ENCODE measurements at regions not wholly inside any gene's neighbourhood (a gene's known extent, or its start where the extent isn't known, plus 50 kb on each side); places are given as distances from the start of the nearest gene placed in this dataset.

DNA sequence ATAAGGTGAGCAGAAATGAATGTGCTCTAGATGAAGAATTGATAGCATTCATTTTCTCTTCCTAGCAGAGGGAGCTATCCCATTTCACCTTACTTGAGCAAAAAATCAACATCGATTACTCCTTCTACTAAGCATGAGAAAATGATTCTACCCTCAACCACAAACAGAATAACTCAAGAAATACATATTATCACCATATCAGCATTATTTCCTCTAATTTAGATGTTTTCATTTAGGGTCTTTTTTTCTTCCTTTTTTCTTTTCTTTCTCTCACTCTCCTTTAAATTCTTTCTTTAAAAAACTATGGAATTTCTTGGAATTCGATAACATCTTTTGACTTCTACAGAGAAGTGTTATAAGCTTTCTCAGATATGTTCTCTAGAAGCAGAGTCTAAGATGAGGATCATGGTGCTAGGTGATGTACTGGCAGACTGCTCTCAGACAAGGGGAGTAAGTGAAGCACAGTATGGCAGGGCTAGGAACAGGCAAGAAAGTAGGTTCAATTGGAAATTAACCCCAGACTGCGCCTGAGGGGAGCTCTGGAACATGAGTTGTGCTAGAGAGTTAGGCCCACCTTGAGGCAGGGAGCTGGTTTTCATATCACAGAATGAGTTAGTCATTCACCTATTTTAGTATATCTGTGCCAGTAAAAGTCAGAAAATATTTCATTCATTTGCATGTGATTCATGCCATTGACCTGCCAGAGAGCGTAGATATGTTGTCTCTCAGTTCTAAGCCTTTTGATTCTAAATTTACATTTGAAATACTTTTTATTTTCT, 279.2 kb upstream of the KCNH8 start:
- peaks cover 0 to 38% of the 10 kb centered on the region in 2 donors for H3K36me3 Mint-ChIP-seq
- ATAC-seq, result peak; percentile 76 to 77
- peaks cover 0 to 8% of the 10 kb centered on the region in 2 donors for H3K9me3 Mint-ChIP-seq
- peak in 1 of 2 donors; percentile 45 for DNase-seq (ENCODE audit: low spot score in 2 of 2)
- H3K27ac Mint-ChIP-seq, result peak overlapping the region; percentile 89 to 98

DNA sequence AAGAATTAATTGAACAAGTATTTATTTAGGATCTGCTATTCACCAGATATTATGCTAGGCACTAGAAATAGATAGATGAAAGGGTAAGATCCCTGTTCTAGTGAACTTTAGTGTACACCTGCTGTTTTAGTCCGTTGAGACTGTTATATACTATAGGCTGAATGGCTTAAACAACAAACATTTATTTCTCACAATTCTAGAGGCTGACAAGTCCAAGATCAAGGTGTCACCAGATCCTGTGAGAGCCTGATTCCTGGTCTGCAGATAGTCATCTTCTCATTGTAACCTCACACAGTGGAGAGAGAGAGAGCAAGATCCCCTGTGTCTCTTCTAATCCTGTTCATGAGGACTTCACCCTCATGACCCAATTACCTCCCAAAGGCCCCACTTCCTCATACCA, 281.4 kb upstream of the KCNH8 start:
- ATAC-seq (no peak), DNase-seq (ENCODE audit: low spot score in 2 of 2) (no peak)
- H3K36me3 Mint-ChIP-seq, result peaks cover 0 to 17% of the 10 kb centered on the region in 2 donors
- H3K27ac Mint-ChIP-seq, result no peak overlapping the region
- H3K9me3 Mint-ChIP-seq, result peaks cover 3 to 13% of the 10 kb centered on the region in 2 donors

DNA sequence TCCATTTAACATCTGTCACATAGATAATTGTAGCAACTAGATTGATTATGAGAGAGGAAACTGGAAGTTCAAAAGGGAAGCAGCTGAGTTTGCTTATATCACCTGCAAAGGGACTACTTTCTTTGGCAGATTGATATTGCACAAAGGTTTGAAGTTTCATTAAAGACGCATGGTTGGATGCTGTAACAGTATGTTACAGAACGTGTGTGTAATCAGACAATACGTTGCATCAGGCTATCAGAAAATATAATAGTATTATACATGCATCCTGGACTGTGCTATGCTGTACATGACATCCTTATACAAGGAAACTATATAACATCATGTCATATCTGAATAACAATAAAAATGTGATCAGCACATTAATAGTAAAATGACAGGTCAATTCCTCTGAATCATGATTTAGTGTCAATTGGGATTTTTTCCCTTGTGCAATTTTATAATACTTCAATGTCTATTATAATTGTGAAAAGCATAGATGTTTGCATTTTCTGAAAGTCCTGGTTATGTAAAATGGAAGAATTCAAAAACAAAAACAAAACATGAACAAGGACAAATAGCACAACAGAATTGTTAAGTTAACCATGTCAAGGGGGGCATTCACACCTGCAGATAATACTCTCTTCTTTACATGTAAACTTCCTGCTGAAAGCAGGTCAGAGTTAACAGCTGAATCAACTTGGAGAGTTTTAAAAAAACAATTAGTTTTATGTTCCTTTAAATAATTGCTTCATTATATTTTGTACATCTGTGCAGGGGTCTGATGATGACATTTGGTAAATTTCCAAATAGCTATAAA, 283.2 kb upstream of the KCNH8 start:
- Mint-ChIP-seq H3K36me3 (peaks cover 0 to 17% of the 10 kb centered on the region in 2 donors), H3K9me3 (peaks cover 3 to 13% of the 10 kb centered on the region in 2 donors), H3K27ac (no peak overlapping the region)
- ATAC-seq (no peak), DNase-seq (ENCODE audit: low spot score in 2 of 2) (no peak)

DNA sequence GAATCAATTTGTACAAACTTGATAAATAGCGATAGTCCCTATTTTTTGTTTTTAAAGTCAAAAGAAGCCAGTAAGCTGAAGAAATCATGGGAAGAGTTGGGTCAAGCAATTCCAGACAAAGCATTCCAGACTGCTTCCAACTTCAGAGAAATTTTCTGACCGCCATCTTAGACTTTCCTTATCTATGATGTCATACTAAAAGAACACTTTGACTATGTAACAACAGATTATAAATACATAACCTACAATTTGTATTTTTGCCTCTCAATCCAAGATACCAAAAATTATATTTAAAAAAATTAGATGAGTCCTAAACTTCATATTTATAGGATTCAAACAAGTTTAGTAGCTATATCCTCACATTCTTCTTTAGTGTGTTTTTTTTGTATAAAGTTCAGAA, 286.2 kb upstream of the KCNH8 start:
- no peak for DNase-seq (ENCODE audit: low spot score in 2 of 2)
- no peak for ATAC-seq
- H3K27ac Mint-ChIP-seq, result no peak overlapping the region
- peaks cover 0 to 9% of the 10 kb centered on the region in 2 donors for H3K36me3 Mint-ChIP-seq
- peaks cover 3 to 7% of the 10 kb centered on the region in 2 donors for H3K9me3 Mint-ChIP-seq

DNA sequence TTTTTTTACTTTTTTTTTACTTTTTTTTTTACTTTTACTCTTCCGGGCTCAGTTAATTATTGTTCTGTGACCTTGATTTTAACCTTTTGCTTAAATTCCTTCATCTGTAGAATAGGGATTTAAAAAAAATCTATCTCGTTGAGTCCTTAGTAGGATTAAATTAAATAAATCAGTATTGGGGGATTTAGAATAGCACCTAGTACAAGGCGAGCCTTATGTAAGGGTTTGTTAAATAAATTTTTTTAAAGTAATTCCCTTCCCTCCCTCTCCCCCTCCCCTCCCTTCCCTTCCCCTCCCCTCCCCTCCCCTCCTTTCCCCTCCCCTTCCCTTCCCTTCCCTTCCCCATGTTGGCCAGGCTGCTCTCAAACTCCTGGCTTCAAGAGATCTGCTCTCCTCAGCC, 287.2 kb upstream of the KCNH8 start:
- Mint-ChIP-seq H3K36me3 (peaks cover 0 to 5% of the 10 kb centered on the region in 2 donors), H3K27ac (no peak overlapping the region), H3K9me3 (peaks cover 3 to 7% of the 10 kb centered on the region in 2 donors)
- DNase-seq (ENCODE audit: low spot score in 2 of 2) (no peak), ATAC-seq (no peak)

DNA sequence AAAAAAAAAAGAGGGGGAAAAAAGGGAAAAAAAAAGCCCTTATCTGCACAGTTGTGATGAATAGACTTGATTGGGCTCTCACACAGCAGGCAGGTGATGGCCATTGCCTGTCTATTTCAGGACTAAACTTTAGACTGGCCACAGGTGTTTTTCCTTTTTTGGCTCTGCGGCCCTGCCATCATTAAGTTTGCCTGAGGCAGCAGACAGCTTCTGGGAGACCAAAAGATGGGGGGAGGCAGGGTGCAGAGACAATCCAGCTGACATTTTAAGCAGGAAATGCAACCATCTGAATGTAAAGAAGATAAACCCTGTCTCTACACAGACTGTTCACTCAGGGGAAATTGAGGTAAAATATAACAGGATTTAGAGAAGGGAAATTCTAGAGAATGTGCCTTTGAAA, 295.0 kb upstream of the KCNH8 start:
- H3K27ac Mint-ChIP-seq, result no peak overlapping the region
- no peaks in the 10 kb centered on the region for H3K9me3 Mint-ChIP-seq
- ATAC-seq, result no peak
- H3K36me3 Mint-ChIP-seq, result no peaks in the 10 kb centered on the region
- DNase-seq (ENCODE audit: low spot score in 2 of 2), result no peak

DNA sequence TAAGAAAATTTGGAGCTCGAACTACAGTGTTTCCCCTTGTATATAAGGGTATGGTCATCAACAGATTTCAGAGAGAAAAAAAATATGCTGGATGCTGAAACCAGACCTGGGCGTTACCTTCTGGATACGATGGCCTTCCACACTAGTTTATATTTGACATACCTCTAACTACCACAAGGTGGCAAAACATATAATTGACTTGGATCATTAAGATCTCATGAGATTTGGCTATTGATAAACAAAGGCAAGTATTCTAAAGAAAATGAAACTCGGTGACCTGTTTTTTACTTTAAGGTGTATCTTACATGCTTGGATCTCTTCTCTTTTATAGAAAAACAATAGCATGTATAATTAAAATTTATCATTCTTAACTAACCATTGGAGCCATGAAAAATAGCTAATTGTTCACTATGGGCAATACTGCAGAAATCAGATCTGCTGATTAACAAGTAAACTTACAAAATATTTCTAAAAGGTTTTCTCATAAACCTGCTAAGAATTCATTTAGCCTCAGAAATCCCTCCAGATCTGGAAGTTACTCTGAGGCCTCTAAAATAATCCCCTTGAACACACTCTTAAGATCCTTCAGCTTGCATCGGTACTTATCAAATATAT, 300.6 kb upstream of the KCNH8 start:
- Mint-ChIP-seq H3K27ac (no peak overlapping the region), H3K36me3 (no peaks in the 10 kb centered on the region), H3K9me3 (no peaks in the 10 kb centered on the region)
- DNase-seq (ENCODE audit: low spot score in 2 of 2) (no peak), ATAC-seq (peak in 1 of 2 donors; percentile 49)

DNA sequence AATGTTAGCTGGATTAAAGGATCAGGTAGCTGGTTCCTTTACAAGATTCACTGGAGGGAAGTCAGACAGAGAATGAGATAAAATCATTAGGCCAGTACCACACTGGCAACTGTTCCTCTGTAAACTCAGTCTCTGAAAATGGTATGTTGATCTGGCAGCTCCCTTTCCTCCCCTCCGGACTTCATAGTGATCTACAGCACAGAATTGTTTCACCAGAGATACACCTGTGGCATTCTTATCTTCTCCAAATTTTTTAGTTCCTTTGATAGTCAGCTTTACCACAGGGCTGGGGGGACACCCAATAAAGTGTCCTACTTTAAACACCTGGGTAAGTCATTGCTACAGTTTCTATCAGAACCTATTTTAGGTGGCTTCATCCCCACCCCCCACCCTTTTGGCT, 304.3 kb upstream of the KCNH8 start:
- Mint-ChIP-seq H3K27ac (peak overlapping the region in 1 of 2 donors; percentile 66), H3K36me3 (no peaks in the 10 kb centered on the region), H3K9me3 (no peaks in the 10 kb centered on the region)
- ATAC-seq (peak in 1 of 2 donors; percentile 40), DNase-seq (ENCODE audit: low spot score in 2 of 2) (no peak)

DNA sequence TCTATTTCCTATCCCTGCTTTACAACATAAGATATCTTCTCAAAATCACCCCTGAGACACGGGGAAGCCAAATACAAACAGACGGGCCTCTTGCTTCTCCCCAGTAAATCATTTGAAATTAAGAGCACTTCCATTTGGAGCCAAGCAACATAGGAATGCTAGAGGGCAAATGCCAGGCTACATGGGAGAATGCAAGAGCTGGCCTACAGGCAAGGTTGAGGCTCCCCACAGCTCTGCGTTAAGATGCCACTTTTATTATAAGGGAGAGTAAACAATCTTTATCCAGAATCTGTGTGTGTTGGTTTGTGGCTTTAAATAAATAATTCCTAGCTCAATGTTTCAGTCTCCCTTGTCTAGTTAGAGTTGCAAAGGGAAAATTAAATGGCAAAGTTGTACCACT, 305.1 kb upstream of the KCNH8 start:
- Mint-ChIP-seq H3K9me3 (no peaks in the 10 kb centered on the region), H3K27ac (no peak overlapping the region), H3K36me3 (no peaks in the 10 kb centered on the region)
- DNase-seq (ENCODE audit: low spot score in 2 of 2) (no peak), ATAC-seq (no peak)

DNA sequence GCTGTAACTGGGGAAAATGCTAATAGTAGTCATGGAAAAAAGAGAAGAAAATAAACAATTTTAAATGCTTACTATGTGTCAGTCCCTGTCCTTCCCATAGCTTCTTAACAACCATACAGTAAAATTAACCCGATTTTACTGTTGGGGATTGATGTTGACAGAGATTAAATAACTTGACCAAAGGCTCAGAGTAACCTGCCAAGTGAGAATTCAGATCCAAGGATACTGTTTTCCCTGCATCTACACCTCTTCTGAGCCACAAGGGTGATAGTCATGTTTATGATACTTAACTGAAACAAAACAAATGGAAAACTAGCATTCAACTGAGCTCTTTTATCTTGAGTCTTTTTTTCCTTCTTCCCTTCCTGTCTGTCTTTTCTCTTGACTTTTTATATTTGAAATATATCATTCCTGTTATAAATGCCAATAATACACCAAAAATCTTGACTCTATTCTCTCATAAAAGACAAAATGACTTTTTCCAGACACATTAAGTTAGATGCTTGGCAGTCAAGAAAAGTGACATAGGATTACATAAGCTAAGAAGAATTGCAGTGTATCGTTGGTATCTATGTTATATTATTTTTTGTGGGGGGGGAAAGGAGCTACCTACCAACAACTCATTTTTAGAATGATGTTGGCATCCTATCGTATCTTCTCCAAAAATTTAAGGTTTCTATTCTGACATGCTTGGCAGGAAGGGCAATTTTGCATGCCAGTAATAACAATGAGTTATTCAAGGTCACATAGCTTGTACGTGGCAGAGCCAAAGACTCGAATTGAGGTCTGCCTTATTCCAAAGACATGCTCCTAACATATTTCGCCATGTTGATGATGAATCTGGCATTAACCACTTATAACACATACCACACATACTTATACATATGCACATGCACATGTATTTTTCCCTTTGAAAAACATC, 306.6 kb upstream of the KCNH8 start:
- no peak overlapping the region for H3K27ac Mint-ChIP-seq
- H3K36me3 Mint-ChIP-seq, result no peaks in the 10 kb centered on the region
- no peak for ATAC-seq
- no peak for DNase-seq (ENCODE audit: low spot score in 2 of 2)
- H3K9me3 Mint-ChIP-seq, result no peaks in the 10 kb centered on the region

DNA sequence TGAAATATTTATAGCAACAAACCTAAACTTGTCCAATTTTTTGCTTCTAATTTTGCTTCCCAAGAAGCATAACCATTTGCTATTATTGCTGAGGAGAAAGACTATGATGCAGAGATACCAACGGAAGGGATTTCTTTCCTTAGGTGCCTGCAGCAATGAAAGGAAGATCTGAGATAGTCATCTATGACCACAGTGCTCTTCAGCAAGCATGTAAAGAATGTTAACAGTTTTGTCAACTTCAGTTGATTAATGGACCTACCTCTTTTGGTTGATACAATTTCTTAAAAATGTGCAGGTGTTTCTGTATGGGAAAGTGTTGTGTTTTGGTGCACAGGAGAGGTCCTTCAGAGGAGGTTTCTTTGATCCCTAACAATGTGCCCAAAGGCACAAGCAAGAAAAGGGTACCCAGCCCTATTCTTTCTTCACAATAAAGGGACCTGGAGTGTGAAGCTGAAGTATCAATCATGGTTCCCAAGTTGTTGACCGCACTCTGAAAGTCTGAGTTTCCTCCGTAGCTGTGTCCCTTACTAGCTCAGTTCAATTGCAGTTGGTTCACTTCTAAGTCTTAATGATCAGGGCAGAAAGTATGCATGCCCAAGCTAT, 307.7 kb upstream of the KCNH8 start:
- ATAC-seq (no peak), DNase-seq (ENCODE audit: low spot score in 2 of 2) (no peak)
- no peaks in the 10 kb centered on the region for H3K9me3 Mint-ChIP-seq
- H3K36me3 Mint-ChIP-seq, result no peaks in the 10 kb centered on the region
- no peak overlapping the region for H3K27ac Mint-ChIP-seq

DNA sequence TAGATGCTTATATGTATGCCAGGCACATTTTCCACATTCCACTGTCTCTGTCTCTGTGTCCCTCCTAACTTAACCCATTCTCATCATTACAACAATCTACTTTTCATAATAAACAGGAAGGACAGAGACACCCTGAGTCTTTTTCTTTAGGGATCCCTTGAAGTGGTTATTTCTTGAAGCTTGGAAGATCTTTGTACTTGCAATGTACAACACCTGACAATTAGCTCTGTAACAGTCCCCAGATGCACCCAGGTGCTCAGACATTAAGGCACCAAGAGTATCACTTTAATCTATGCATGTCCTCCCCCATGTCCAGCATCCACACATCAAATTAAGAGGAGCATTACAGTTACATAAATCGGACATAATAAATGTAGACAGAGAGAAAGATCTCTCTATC, 309.6 kb upstream of the KCNH8 start:
- no peak overlapping the region for H3K27ac Mint-ChIP-seq
- no peak for ATAC-seq
- H3K9me3 Mint-ChIP-seq, result no peaks in the 10 kb centered on the region
- H3K36me3 Mint-ChIP-seq, result no peaks in the 10 kb centered on the region
- DNase-seq (ENCODE audit: low spot score in 2 of 2), result no peak

DNA sequence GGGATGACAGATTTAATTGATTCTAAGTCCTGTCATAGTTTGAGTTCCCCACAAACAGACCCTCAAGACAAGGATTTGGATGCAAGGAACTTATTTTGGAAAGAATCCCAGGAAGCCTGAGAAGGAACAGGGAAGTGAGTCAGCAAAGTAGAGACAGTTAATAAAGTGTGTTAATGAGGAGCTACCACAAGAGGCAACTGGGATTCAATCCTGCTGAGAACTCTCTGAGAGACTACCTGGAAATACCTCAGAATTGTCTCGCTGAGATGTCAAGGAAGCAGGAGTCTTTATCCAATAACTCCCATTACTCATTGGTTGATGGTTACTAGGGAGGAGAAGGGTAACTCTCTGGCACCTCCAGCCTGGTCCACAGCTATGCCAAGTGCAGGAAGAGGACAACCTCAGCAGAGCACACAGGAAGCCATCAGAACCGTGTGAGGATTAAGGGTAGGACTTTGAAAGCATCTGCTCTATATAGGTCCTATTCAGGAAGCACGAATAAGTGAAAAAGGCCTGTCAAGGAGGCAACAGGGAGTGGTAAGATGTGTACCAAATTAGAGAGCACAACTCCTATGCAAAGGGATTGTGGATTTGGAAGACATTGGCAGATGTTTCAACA, 311.1 kb upstream of the KCNH8 start:
- DNase-seq (ENCODE audit: low spot score in 2 of 2) (no peak), ATAC-seq (no peak)
- H3K36me3 Mint-ChIP-seq, result no peaks in the 10 kb centered on the region
- H3K27ac Mint-ChIP-seq, result peak overlapping the region in 1 of 2 donors; percentile 14
- H3K9me3 Mint-ChIP-seq, result no peaks in the 10 kb centered on the region

DNA sequence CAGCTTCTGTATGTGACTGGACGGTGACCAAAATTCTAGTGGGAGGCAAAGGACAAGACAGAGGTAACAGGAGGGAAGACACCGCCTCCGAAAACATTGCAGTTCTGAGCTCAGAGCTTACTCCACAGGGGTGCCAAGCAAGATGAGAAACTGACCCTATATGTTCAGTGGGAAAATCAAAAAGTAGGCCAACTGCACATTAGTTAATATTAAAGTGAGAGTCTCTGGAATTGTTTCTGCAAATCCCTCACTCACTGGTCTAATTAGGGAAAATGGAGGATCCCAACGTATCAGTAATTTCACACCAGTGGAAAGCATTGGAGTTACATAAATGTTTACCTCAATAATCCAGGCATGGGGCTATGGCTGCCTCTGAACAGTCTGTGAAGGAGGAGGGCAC, 313.3 kb upstream of the KCNH8 start:
- no peak for ATAC-seq
- H3K9me3 Mint-ChIP-seq, result no peaks in the 10 kb centered on the region
- H3K27ac Mint-ChIP-seq, result no peak overlapping the region
- H3K36me3 Mint-ChIP-seq, result no peaks in the 10 kb centered on the region
- DNase-seq (ENCODE audit: low spot score in 2 of 2), result no peak

DNA sequence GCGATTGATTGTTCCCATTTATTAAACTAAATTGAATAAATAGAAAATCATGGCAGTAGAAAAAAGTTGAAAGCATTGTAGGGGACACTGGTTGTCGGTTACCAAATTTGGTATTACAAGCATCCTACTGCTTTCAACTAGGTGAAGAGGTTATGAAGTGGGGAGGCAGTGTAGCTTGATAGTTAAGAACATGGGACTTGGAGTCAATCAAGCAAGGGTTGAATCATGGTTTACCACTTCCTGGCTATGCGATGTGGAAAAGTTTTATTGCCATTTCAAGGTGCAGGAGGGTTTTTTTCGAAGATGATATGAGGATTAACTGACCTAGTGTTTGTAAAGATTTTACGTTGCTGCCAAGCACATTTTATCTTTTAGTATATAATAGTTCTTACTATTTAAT, 318.2 kb upstream of the KCNH8 start:
- H3K27ac Mint-ChIP-seq, result no peak overlapping the region
- peaks cover 0 to 5% of the 10 kb centered on the region in 2 donors for H3K9me3 Mint-ChIP-seq
- no peaks in the 10 kb centered on the region for H3K36me3 Mint-ChIP-seq
- DNase-seq (ENCODE audit: low spot score in 2 of 2) (no peak), ATAC-seq (peak; percentile 42 to 76)

DNA sequence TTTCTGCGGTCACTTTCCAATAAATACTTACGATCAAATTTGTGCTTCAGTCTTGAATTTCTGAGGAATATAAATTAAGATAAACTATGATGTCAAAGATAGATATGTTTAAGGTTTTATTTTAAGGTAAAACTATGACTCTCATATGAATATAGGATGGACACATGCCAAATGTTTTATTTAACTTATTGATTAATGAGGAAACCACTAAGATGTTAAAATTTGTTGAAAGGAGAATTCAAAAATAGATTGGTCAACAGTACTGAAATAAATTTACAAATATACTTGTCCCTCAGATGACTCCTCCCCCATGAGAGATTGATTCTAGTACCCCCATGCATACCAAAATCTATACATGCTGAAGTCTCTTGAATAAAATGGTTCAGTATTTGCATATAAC, 319.7 kb upstream of the KCNH8 start:
- peaks cover 3 to 5% of the 10 kb centered on the region in 2 donors for H3K9me3 Mint-ChIP-seq
- no peak overlapping the region for H3K27ac Mint-ChIP-seq
- DNase-seq (ENCODE audit: low spot score in 2 of 2) (no peak), ATAC-seq (no peak)
- no peaks in the 10 kb centered on the region for H3K36me3 Mint-ChIP-seq

Data from activated naive CD4-positive, alpha-beta T cell treated with anti-CD3 and anti-CD28 coated beads, Interleukin-2, amount 50 U/mL, for 72 hours (primary cell).